NCI-H69 (cell line): ENCODE measurements at regions not wholly inside any gene's neighbourhood (a gene's known extent, or its start where the extent isn't known, plus 50 kb on each side); places are given as distances from the start of the nearest gene placed in this dataset.

Experiments used
- DNase-seq: peaks from one replicate; lab custom pipeline; 2025; lab: John Stamatoyannopoulos, UW

- DNase-seq, result no peak
Measured at GRCh38 chr22:47297261-47298016, 535.0 kb downstream of the TBC1D22A start.

GRCh38 chr22:47296405-47297260 is 534.2 kb downstream of the TBC1D22A start:
- no peak for DNase-seq

- DNase-seq, result no peak
Measured at GRCh38 chr22:47295982-47296381, 533.5 kb downstream of the TBC1D22A start.

GRCh38 chr22:47295226-47295901 is 532.9 kb downstream of the TBC1D22A start:
- no peak for DNase-seq

GRCh38 chr22:47294576-47294975 is 532.1 kb downstream of the TBC1D22A start:
- DNase-seq, result no peak

GRCh38 chr22:47294222-47294532 is 531.7 kb downstream of the TBC1D22A start:
- no peak for DNase-seq

- no peak for DNase-seq
Measured at GRCh38 chr22:47293368-47294221, 531.1 kb downstream of the TBC1D22A start.

- no peak for DNase-seq
Measured at GRCh38 chr22:47292546-47293320, 530.3 kb downstream of the TBC1D22A start.

- DNase-seq, result no peak
Measured at GRCh38 chr22:47291565-47292495, 529.4 kb downstream of the TBC1D22A start.

- no peak for DNase-seq
Measured at GRCh38 chr22:47290706-47291430, 528.4 kb downstream of the TBC1D22A start.

GRCh38 chr22:47289336-47289985 is 527.0 kb downstream of the TBC1D22A start:
- DNase-seq, result no peak

GRCh38 chr22:47288680-47289079 is 526.2 kb downstream of the TBC1D22A start:
- DNase-seq, result no peak

- DNase-seq, result no peak
Measured at GRCh38 chr22:47287516-47287915, 525.1 kb downstream of the TBC1D22A start.

GRCh38 chr22:47286590-47286989 is 524.1 kb downstream of the TBC1D22A start:
- no peak for DNase-seq

GRCh38 chr22:47285981-47286380 is 523.5 kb downstream of the TBC1D22A start:
- no peak for DNase-seq

GRCh38 chr22:47284822-47285221 is 522.4 kb downstream of the TBC1D22A start:
- no peak for DNase-seq

- no peak for DNase-seq
Measured at GRCh38 chr22:47284360-47284759, 521.9 kb downstream of the TBC1D22A start.

GRCh38 chr22:47283616-47284270 is 521.3 kb downstream of the TBC1D22A start:
- no peak for DNase-seq
